Neutrophil (primary cell): ENCODE measurements at regions not wholly inside any gene's neighbourhood (a gene's known extent, or its start where the extent isn't known, plus 50 kb on each side); places are given as distances from the start of the nearest gene placed in this dataset.

Source experiments
- H3K27ac ChIP-seq: fragments of 200-600 bp; sonication (generic); 2 replicates; pipeline ENCODE4 v1.5.1; 2016; ENCODE audit warnings: mild to moderate bottlenecking, moderate library complexity
- H3K27me3 ChIP-seq: fragments of 200-600 bp; sonication (generic); 2 replicates; pipeline ENCODE4 v1.6.0; 2016; ENCODE audit warnings: mild to moderate bottlenecking
- H3K36me3 ChIP-seq: fragments of 200-600 bp; sonication (generic); 2 replicates; pipeline ENCODE4 v1.5.1; 2017
- H3K4me1 ChIP-seq, 2 experiments: fragments of 200-600 bp in 1 of 2; sonication (generic) in 1 of 2; 1 replicate in 1 of 2; 2 replicates in 1 of 2; pipeline versions ENCODE4 v1.5.1 to v1.6.1; 2013 to 2016; ENCODE audit warnings: low read depth in 1 of 2, low read length in 1 of 2, mild to moderate bottlenecking in 1 of 2, moderate library complexity in 1 of 2; ENCODE audit not compliant: control insufficient read depth in 1 of 2, insufficient read depth in 1 of 2
- H3K4me3 ChIP-seq, 2 experiments: fragments of 200-600 bp in 1 of 2; sonication (generic) in 1 of 2; 1 replicate in 1 of 2; 2 replicates in 1 of 2; pipeline ENCODE4 v1.5.1; 2013 to 2016; ENCODE audit warnings: low read depth in 1 of 2, low read length in 1 of 2, mild to moderate bottlenecking in 1 of 2, moderate library complexity in 1 of 2
- H3K9me3 ChIP-seq: fragments of 200-600 bp; sonication (generic); 2 replicates; pipeline ENCODE4 v1.5.1; 2016
- CTCF ChIP-seq: fragments of 200-600 bp; sonication (generic); IDR thresholded peaks from 2 replicates; pipeline ENCODE4 v1.5.1; 2016; ENCODE audit warnings: antibody characterized with exemption

GRCh38 chr7:41847151-41847550 is 144.3 kb upstream of the INHBA start:
- TF ChIP-seq CTCF: no peak
- no peaks in the 10 kb centered on the region for H3K27me3 ChIP-seq
- H3K4me1 ChIP-seq: no peaks in the 10 kb centered on the region
- no peaks in the 10 kb centered on the region for H3K36me3 ChIP-seq
- no peak overlapping the region for H3K4me3 ChIP-seq
- no peak overlapping the region for H3K27ac ChIP-seq
- H3K9me3 ChIP-seq: no peaks in the 10 kb centered on the region

GRCh38 chr7:41842956-41843355 is 140.1 kb upstream of the INHBA start:
- Histone ChIP-seq H3K4me3 (no peak overlapping the region), H3K4me1 (no peaks in the 10 kb centered on the region), H3K36me3 (no peaks in the 10 kb centered on the region), H3K27ac (no peak overlapping the region), H3K27me3 (no peaks in the 10 kb centered on the region), H3K9me3 (no peaks in the 10 kb centered on the region)
- TF ChIP-seq CTCF: no peak

- no peak overlapping the region for H3K4me3 ChIP-seq
- no peaks in the 10 kb centered on the region for H3K9me3 ChIP-seq
- no peaks in the 10 kb centered on the region for H3K27me3 ChIP-seq
- no peak for TF ChIP-seq CTCF
- H3K4me1 ChIP-seq: no peaks in the 10 kb centered on the region
- no peaks in the 10 kb centered on the region for H3K36me3 ChIP-seq
- no peak overlapping the region for H3K27ac ChIP-seq
Measured at GRCh38 chr7:41837916-41838315, 135.0 kb upstream of the INHBA start.

DNA sequence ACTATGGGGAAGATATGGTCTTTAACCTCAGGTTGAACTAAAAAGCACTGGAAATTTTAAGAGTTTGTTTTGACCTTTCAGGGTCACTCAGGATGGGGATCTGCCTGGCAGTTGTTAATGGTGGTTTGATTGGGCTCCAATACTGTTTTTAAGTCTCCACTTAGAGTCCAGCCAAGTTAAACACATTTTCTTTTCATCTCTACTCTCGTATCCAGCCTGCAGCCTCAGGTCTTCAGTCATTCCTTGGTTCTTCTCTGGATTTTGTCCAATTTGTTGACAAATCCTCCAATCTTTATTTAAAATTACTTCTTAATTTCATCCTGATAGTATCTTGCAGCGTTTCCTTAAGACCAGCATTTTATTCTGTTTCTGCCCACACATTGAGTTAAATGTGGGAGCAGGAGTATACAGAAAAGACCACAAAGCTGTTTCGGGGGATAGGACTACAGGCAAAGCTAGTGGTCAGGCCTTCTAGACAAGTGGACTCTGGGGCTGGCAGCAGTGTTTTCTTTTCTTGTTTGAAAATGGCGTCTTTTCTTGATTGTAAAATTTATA is 133.2 kb upstream of the INHBA start:
- H3K4me3 ChIP-seq: no peak overlapping the region
- no peaks in the 10 kb centered on the region for H3K36me3 ChIP-seq
- H3K27ac ChIP-seq: no peak overlapping the region
- H3K27me3 ChIP-seq: no peaks in the 10 kb centered on the region
- no peaks in the 10 kb centered on the region for H3K4me1 ChIP-seq
- no peak for TF ChIP-seq CTCF
- H3K9me3 ChIP-seq: no peaks in the 10 kb centered on the region

GRCh38 chr7:41834805-41835694 is 132.2 kb upstream of the INHBA start:
- H3K27ac ChIP-seq: no peak overlapping the region
- H3K4me3 ChIP-seq: no peak overlapping the region
- no peaks in the 10 kb centered on the region for H3K4me1 ChIP-seq
- no peaks in the 10 kb centered on the region for H3K36me3 ChIP-seq
- H3K27me3 ChIP-seq: no peaks in the 10 kb centered on the region
- no peak for TF ChIP-seq CTCF
- H3K9me3 ChIP-seq: no peaks in the 10 kb centered on the region
